ENCODE measurements at regions not wholly inside any gene's neighbourhood (a gene's known extent, or its start where the extent isn't known, plus 50 kb on each side); places are given as distances from the start of the nearest gene placed in this dataset.

DNA sequence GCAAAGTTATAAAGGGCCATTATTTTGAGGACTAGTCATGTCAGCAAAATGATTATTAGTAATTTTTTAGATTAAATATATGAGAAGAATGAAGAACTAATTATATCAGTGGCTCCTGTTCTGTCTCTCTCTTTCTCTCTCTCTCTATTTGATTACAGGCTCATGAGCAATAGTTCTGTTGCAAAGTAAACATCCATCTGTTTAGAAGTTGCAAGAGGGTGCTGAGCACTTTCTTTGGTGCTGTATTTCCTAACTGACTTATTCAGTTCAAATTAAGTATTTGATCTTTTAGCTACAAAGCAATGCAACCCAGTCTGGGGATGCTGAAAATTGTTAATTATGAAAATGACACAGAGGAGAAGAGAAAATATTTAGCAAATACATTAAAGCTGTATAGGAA, 408.1 kb upstream of the UBE2E3 start:
- TF ChIP-seq, protein P1, sequence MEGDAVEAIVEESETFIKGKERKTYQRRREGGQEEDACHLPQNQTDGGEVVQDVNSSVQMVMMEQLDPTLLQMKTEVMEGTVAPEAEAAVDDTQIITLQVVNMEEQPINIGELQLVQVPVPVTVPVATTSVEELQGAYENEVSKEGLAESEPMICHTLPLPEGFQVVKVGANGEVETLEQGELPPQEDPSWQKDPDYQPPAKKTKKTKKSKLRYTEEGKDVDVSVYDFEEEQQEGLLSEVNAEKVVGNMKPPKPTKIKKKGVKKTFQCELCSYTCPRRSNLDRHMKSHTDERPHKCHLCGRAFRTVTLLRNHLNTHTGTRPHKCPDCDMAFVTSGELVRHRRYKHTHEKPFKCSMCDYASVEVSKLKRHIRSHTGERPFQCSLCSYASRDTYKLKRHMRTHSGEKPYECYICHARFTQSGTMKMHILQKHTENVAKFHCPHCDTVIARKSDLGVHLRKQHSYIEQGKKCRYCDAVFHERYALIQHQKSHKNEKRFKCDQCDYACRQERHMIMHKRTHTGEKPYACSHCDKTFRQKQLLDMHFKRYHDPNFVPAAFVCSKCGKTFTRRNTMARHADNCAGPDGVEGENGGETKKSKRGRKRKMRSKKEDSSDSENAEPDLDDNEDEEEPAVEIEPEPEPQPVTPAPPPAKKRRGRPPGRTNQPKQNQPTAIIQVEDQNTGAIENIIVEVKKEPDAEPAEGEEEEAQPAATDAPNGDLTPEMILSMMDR (conservative IDR thresholded peaks at IDR 0.05; ENCODE audit: low read depth, low read length) = no peak
- TF ChIP-seq MAFK (IDR thresholded peaks at IDR 0.05; ENCODE audit: low read depth, low read length) (no peak), RCOR1 (IDR thresholded peaks at IDR 0.05; ENCODE audit: insufficient replicate concordance, low read length) (no peak), CEBPB (IDR thresholded peaks at IDR 0.05; ENCODE audit: low read depth, low read length) (no peak), POLR2A (IDR thresholded peaks at IDR 0.05; ENCODE audit: low read depth, low read length) (no peak)
- TF ChIP-seq, protein P2, sequence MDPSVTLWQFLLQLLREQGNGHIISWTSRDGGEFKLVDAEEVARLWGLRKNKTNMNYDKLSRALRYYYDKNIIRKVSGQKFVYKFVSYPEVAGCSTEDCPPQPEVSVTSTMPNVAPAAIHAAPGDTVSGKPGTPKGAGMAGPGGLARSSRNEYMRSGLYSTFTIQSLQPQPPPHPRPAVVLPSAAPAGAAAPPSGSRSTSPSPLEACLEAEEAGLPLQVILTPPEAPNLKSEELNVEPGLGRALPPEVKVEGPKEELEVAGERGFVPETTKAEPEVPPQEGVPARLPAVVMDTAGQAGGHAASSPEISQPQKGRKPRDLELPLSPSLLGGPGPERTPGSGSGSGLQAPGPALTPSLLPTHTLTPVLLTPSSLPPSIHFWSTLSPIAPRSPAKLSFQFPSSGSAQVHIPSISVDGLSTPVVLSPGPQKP (IDR thresholded peaks at IDR 0.05; ENCODE audit: borderline replicate concordance, low read depth, low read length) = no peak
